ENCODE measurements at regions not wholly inside any gene's neighbourhood (a gene's known extent, or its start where the extent isn't known, plus 50 kb on each side); places are given as distances from the start of the nearest gene placed in this dataset.

GRCh38 chr10:33899578-33900531, 565.4 kb upstream of the NRP1 start:
- TF ChIP-seq CTCF (IDR thresholded peaks at IDR 0.05) (no peak), POLR2A (IDR thresholded peaks at IDR 0.05) (no peak)
